ENCODE measurements at regions not wholly inside any gene's neighbourhood (a gene's known extent, or its start where the extent isn't known, plus 50 kb on each side); places are given as distances from the start of the nearest gene placed in this dataset.

GRCh38 chr5:73280386-73280785 lies 107.4 kb downstream of the TMEM174 start:
- TF ChIP-seq POLR2A (IDR thresholded peaks at IDR 0.05; ENCODE audit: low read length) (no peak), GATA1 (IDR thresholded peaks at IDR 0.05; ENCODE audit: low read depth, low read length) (no peak)

Measured in erythroblast (primary cell).